ENCODE measurements at regions not wholly inside any gene's neighbourhood (a gene's known extent, or its start where the extent isn't known, plus 50 kb on each side); places are given as distances from the start of the nearest gene placed in this dataset.
"Not testable (repeated sequence)": the region's sequence is repeated elsewhere in the genome, so short reads cannot be mapped to it uniquely, and the experiment has no call there.

GRCh38 chrX:122203399-122203798 is 980.7 kb upstream of the GRIA3 start:
- WGBS, 2 donors: 82 to 91% methylated on average over 3 of the region's 3 CpGs

GRCh38 chrX:122218666-122219065 is 965.4 kb upstream of the GRIA3 start:
- TF ChIP-seq CTCF (IDR thresholded peaks at IDR 0.05) (no peak), POLR2A (IDR thresholded peaks at IDR 0.05) (no peak)
- WGBS, 2 donors: 75 to 86% methylated on average over 4 of the region's 4 CpGs

More at GRCh38 chrX:122203399-122203798, 980.7 kb upstream of the GRIA3 start:
- DNase-seq: no peak
- no peaks in the 10 kb centered on the region for H3K4me1 ChIP-seq
- no peak for TF ChIP-seq CTCF (IDR thresholded peaks at IDR 0.05)
- no peak for TF ChIP-seq POLR2A (IDR thresholded peaks at IDR 0.05)
- intact Hi-C loops (cut with DNase I; ENCODE audit: low total_unique reads): no loop called here
- no peaks in the 10 kb centered on the region for H3K27me3 ChIP-seq
- H3K9me3 ChIP-seq: no peaks in the 10 kb centered on the region
- H3K4me3 ChIP-seq: no peak overlapping the region
- no peaks in the 10 kb centered on the region for H3K36me3 ChIP-seq (ENCODE audit: low read depth, missing control alignments)
- H3K27ac ChIP-seq: no peak overlapping the region

DNA sequence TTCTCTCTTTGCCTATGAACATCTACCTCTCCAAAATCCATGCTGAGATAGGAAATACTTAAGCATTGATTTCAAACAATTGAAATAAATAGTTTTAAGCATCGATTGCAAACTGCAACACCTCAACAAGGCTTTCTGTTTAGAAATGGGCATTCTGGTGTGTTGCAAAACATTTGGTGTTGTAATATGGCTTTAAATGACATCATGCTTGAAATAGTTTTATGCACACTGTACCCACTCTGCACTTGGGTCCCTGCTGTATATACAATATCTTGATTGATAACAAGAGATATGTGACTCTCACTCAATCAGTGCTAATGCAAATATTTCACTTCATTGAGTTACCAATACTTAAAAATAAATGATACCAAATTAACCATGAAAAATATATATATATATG is 964.9 kb upstream of the GRIA3 start:
- no peaks in the 10 kb centered on the region for H3K36me3 ChIP-seq (ENCODE audit: low read depth, missing control alignments)
- 43 to 87% methylated on average over 1 of the region's 1 CpG for WGBS, 2 donors
- H3K27ac ChIP-seq: no peak overlapping the region
- no peak for DNase-seq
- no peaks in the 10 kb centered on the region for H3K9me3 ChIP-seq
- TF ChIP-seq POLR2A (IDR thresholded peaks at IDR 0.05) (no peak), CTCF (IDR thresholded peaks at IDR 0.05) (no peak)
- no peaks in the 10 kb centered on the region for H3K4me1 ChIP-seq
- intact Hi-C loops (cut with DNase I; ENCODE audit: low total_unique reads): no loop called here
- no peaks in the 10 kb centered on the region for H3K27me3 ChIP-seq
- H3K4me3 ChIP-seq: no peak overlapping the region

More at GRCh38 chrX:122218666-122219065, 965.4 kb upstream of the GRIA3 start:
- DNase-seq: no peak
- intact Hi-C loops (cut with DNase I; ENCODE audit: low total_unique reads): no loop called here
- no peaks in the 10 kb centered on the region for H3K4me1 ChIP-seq
- no peak overlapping the region for H3K4me3 ChIP-seq
- no peaks in the 10 kb centered on the region for H3K36me3 ChIP-seq (ENCODE audit: low read depth, missing control alignments)
- no peaks in the 10 kb centered on the region for H3K9me3 ChIP-seq
- H3K27me3 ChIP-seq: no peaks in the 10 kb centered on the region
- no peak overlapping the region for H3K27ac ChIP-seq

DNA sequence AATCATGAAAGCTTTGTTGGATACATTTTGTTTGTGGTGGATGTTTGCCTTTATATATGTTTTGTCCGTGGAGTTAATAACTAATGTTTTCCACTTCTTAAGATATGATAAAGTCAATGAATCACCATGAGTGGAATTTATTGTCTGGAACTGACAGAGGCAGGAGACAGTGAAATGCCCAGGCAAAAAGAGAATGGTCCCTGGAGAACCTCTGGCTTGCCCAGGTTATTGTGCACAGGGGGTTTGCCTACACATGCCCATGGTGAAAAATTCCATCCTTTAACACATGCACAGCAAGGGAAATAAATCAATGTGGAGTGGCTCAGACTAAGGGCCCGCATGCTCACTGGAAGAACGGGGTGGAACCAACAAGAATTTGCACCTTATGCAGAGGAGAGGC is 964.3 kb upstream of the GRIA3 start:
- no peaks in the 10 kb centered on the region for H3K36me3 ChIP-seq (ENCODE audit: low read depth, missing control alignments)
- H3K9me3 ChIP-seq: no peaks in the 10 kb centered on the region
- H3K27ac ChIP-seq: no peak overlapping the region
- H3K4me1 ChIP-seq: no peaks in the 10 kb centered on the region
- H3K4me3 ChIP-seq: no peak overlapping the region
- no peak for DNase-seq
- WGBS, 2 donors: 63 to 73% methylated on average over 3 of the region's 3 CpGs
- intact Hi-C loops (cut with DNase I; ENCODE audit: low total_unique reads): no loop called here
- TF ChIP-seq POLR2A (IDR thresholded peaks at IDR 0.05) (no peak), CTCF (IDR thresholded peaks at IDR 0.05) (no peak)
- no peaks in the 10 kb centered on the region for H3K27me3 ChIP-seq

GRCh38 chrX:122220644-122221373 is 963.3 kb upstream of the GRIA3 start:
- Histone ChIP-seq H3K4me3 (no peak overlapping the region), H3K36me3 (ENCODE audit: low read depth, missing control alignments) (no peaks in the 10 kb centered on the region), H3K27ac (no peak overlapping the region), H3K9me3 (no peaks in the 10 kb centered on the region), H3K27me3 (no peaks in the 10 kb centered on the region), H3K4me1 (no peaks in the 10 kb centered on the region)
- no peak for DNase-seq
- 40 to 83% methylated on average over 1 to 2 of the region's 3 CpGs for WGBS, 2 donors
- TF ChIP-seq POLR2A (IDR thresholded peaks at IDR 0.05): no peak
- intact Hi-C loops (cut with DNase I; ENCODE audit: low total_unique reads): no loop called here

DNA sequence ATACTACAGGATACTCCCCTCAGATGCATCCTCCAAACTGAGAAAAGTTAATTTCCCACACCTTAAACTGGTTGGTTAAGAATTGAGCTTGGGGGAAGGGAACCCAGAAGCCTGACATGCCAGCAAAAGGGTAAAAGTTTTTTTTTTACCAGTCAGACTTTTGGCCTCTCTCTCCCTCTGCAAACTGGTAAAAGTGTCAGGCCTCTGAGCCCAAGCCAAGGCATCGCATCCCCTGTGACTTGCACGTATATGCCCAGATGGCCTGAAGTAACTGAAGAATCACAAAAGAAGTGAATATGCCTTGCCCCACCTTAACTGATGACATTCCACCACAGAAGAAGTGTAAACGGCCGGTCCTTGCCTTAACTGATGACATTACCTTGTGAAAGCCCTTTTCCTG is 962.3 kb upstream of the GRIA3 start:
- H3K4me3 ChIP-seq; H3K27me3 ChIP-seq; H3K9me3 ChIP-seq; H3K4me1 ChIP-seq; H3K36me3 ChIP-seq (ENCODE audit: low read depth, missing control alignments); intact Hi-C loops (cut with DNase I; ENCODE audit: low total_unique reads); H3K27ac ChIP-seq; DNase-seq: not testable (repeated sequence)
- 45 to 70% methylated on average over 2 to 4 of the region's 4 CpGs for WGBS, 2 donors

DNA sequence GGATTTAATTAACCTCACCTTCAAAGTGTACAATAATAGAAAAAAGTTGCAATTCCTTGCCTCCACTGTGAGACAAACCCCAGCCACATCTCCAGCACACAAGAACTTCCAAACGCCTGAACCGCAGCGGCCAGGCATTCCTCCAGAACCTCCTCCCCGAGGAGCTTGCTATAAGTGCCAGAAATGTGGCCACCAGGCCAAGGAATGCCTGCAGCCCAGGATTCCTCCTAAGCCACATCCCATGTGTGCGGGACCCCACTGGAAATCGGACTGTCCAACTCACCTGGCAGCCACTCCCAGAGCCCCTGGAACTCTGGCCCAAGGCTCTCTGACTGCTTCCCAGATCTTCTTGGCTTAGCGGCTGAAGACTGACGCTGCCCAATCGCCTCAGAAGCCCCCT is 959.9 kb upstream of the GRIA3 start:
- intact Hi-C loops (cut with DNase I; ENCODE audit: low total_unique reads); H3K27me3 ChIP-seq; H3K9me3 ChIP-seq; H3K4me3 ChIP-seq; H3K4me1 ChIP-seq; H3K27ac ChIP-seq; DNase-seq; H3K36me3 ChIP-seq (ENCODE audit: low read depth, missing control alignments): not testable (repeated sequence)
- 60 to 88% methylated on average over 1 to 7 of the region's 9 CpGs for WGBS, 2 donors

All from testis (tissue), 2 donors.